ENCODE measurements at regions not wholly inside any gene's neighbourhood (a gene's known extent, or its start where the extent isn't known, plus 50 kb on each side); places are given as distances from the start of the nearest gene placed in this dataset.
A peak's percentile ranks its signal among the peaks of the same experiment; 100 is the strongest.

- Histone ChIP-seq H3K9me3 (replicated peaks) (no peaks in the 10 kb centered on the region), H3K36me3 (no peaks in the 10 kb centered on the region), H3K27me3 (no peaks in the 10 kb centered on the region), H3K4me1 (no peaks in the 10 kb centered on the region), H3K4me3 (no peak overlapping the region), H3K27ac (no peak overlapping the region)
- DNase-seq: no peak
These were observed 620.9 kb upstream of the CADM1 start for GRCh38 chr11:116124922-116125714.

GRCh38 chr11:116123739-116124138 lies 619.5 kb upstream of the CADM1 start:
- Histone ChIP-seq H3K36me3 (no peaks in the 10 kb centered on the region), H3K27ac (no peak overlapping the region), H3K4me1 (no peaks in the 10 kb centered on the region), H3K4me3 (no peak overlapping the region), H3K9me3 (replicated peaks) (no peaks in the 10 kb centered on the region), H3K27me3 (no peaks in the 10 kb centered on the region)
- DNase-seq: no peak

- Histone ChIP-seq H3K4me3 (no peak overlapping the region), H3K27me3 (no peaks in the 10 kb centered on the region), H3K36me3 (no peaks in the 10 kb centered on the region), H3K9me3 (replicated peaks) (no peaks in the 10 kb centered on the region), H3K4me1 (no peaks in the 10 kb centered on the region), H3K27ac (no peak overlapping the region)
- no peak for DNase-seq
These were observed 618.7 kb upstream of the CADM1 start for GRCh38 chr11:116122697-116123472.

GRCh38 chr11:116119158-116119557 lies 614.9 kb upstream of the CADM1 start:
- Histone ChIP-seq H3K36me3 (no peaks in the 10 kb centered on the region), H3K9me3 (replicated peaks) (no peaks in the 10 kb centered on the region), H3K27me3 (no peaks in the 10 kb centered on the region), H3K4me1 (no peaks in the 10 kb centered on the region), H3K4me3 (no peak overlapping the region), H3K27ac (no peak overlapping the region)
- no peak for DNase-seq

GRCh38 chr11:116118138-116118470 lies 613.9 kb upstream of the CADM1 start:
- Histone ChIP-seq H3K36me3 (no peaks in the 10 kb centered on the region), H3K4me1 (no peaks in the 10 kb centered on the region), H3K27ac (no peak overlapping the region), H3K27me3 (no peaks in the 10 kb centered on the region), H3K9me3 (replicated peaks) (no peaks in the 10 kb centered on the region), H3K4me3 (no peak overlapping the region)
- no peak for DNase-seq

- no peak overlapping the region for H3K27ac ChIP-seq
- no peaks in the 10 kb centered on the region for H3K9me3 ChIP-seq (replicated peaks)
- no peak overlapping the region for H3K4me3 ChIP-seq
- no peaks in the 10 kb centered on the region for H3K36me3 ChIP-seq
- no peaks in the 10 kb centered on the region for H3K27me3 ChIP-seq
- no peaks in the 10 kb centered on the region for H3K4me1 ChIP-seq
- DNase-seq: no peak
These were observed 613.3 kb upstream of the CADM1 start for GRCh38 chr11:116117331-116118137.

GRCh38 chr11:116115801-116116200 lies 611.6 kb upstream of the CADM1 start:
- no peaks in the 10 kb centered on the region for H3K4me1 ChIP-seq
- no peaks in the 10 kb centered on the region for H3K9me3 ChIP-seq (replicated peaks)
- no peaks in the 10 kb centered on the region for H3K36me3 ChIP-seq
- no peak for DNase-seq
- no peak overlapping the region for H3K4me3 ChIP-seq
- no peak overlapping the region for H3K27ac ChIP-seq
- H3K27me3 ChIP-seq: no peaks in the 10 kb centered on the region

- Histone ChIP-seq H3K27me3 (no peaks in the 10 kb centered on the region), H3K9me3 (replicated peaks) (no peaks in the 10 kb centered on the region), H3K4me1 (no peaks in the 10 kb centered on the region), H3K36me3 (no peaks in the 10 kb centered on the region), H3K4me3 (no peak overlapping the region), H3K27ac (no peak overlapping the region)
- DNase-seq: no peak
These were observed 610.0 kb upstream of the CADM1 start for GRCh38 chr11:116114198-116114651.

GRCh38 chr11:116112087-116112935 lies 608.1 kb upstream of the CADM1 start:
- Histone ChIP-seq H3K36me3 (no peaks in the 10 kb centered on the region), H3K4me1 (no peaks in the 10 kb centered on the region), H3K27ac (no peak overlapping the region), H3K9me3 (replicated peaks) (no peaks in the 10 kb centered on the region), H3K4me3 (no peak overlapping the region), H3K27me3 (no peaks in the 10 kb centered on the region)
- DNase-seq: no peak

GRCh38 chr11:116111546-116111945 lies 607.3 kb upstream of the CADM1 start:
- Histone ChIP-seq H3K4me1 (no peaks in the 10 kb centered on the region), H3K27me3 (no peaks in the 10 kb centered on the region), H3K4me3 (no peak overlapping the region), H3K9me3 (replicated peaks) (no peaks in the 10 kb centered on the region), H3K36me3 (no peaks in the 10 kb centered on the region), H3K27ac (no peak overlapping the region)
- no peak for DNase-seq

GRCh38 chr11:116110802-116111201 lies 606.6 kb upstream of the CADM1 start:
- H3K4me3 ChIP-seq: no peak overlapping the region
- H3K36me3 ChIP-seq: no peaks in the 10 kb centered on the region
- H3K9me3 ChIP-seq (replicated peaks): no peaks in the 10 kb centered on the region
- no peaks in the 10 kb centered on the region for H3K27me3 ChIP-seq
- no peak overlapping the region for H3K27ac ChIP-seq
- H3K4me1 ChIP-seq: no peaks in the 10 kb centered on the region
- DNase-seq: no peak

GRCh38 chr11:116110356-116110755 lies 606.1 kb upstream of the CADM1 start:
- Histone ChIP-seq H3K36me3 (no peaks in the 10 kb centered on the region), H3K27me3 (no peaks in the 10 kb centered on the region), H3K4me3 (no peak overlapping the region), H3K4me1 (no peaks in the 10 kb centered on the region), H3K9me3 (replicated peaks) (no peaks in the 10 kb centered on the region), H3K27ac (no peak overlapping the region)
- DNase-seq: no peak

- DNase-seq: peak in 1 of 2 experiments; percentile 4
These were observed 605.0 kb upstream of the CADM1 start for GRCh38 chr11:116109228-116109627.

GRCh38 chr11:116108161-116108560 lies 603.9 kb upstream of the CADM1 start:
- H3K4me3 ChIP-seq: no peak overlapping the region
- no peaks in the 10 kb centered on the region for H3K9me3 ChIP-seq (replicated peaks)
- H3K36me3 ChIP-seq: no peaks in the 10 kb centered on the region
- no peak overlapping the region for H3K27ac ChIP-seq
- no peaks in the 10 kb centered on the region for H3K27me3 ChIP-seq
- DNase-seq: no peak
- no peaks in the 10 kb centered on the region for H3K4me1 ChIP-seq

More at GRCh38 chr11:116109228-116109627, 605.0 kb upstream of the CADM1 start:
- no peaks in the 10 kb centered on the region for H3K27me3 ChIP-seq
- H3K4me3 ChIP-seq: no peak overlapping the region
- no peaks in the 10 kb centered on the region for H3K9me3 ChIP-seq (replicated peaks)
- H3K27ac ChIP-seq: no peak overlapping the region
- no peaks in the 10 kb centered on the region for H3K36me3 ChIP-seq
- H3K4me1 ChIP-seq: no peaks in the 10 kb centered on the region

Measured in SJCRH30 (cell line).